Ishikawa (cell line): ENCODE measurements at regions not wholly inside any gene's neighbourhood (a gene's known extent, or its start where the extent isn't known, plus 50 kb on each side); places are given as distances from the start of the nearest gene placed in this dataset.

Experiments used
- CEBPB ChIP-seq: IDR thresholded peaks from 2 replicates; pipeline ENCODE4 v1.6.1; 2012
- CREB1 ChIP-seq: IDR thresholded peaks from 2 replicates; pipeline ENCODE4 v1.6.1; 2012; ENCODE audit warnings: low read depth
- EGR1 ChIP-seq: IDR thresholded peaks from 2 replicates; pipeline ENCODE4 v1.6.1; 2012
- EP300 ChIP-seq: IDR thresholded peaks from 2 replicates; pipeline ENCODE4 v1.6.1; 2012; ENCODE audit warnings: borderline replicate concordance
- FOXM1 ChIP-seq: IDR thresholded peaks from 2 replicates; pipeline ENCODE4 v1.6.1; 2012; ENCODE audit warnings: low read depth, borderline replicate concordance
- NFIC ChIP-seq: IDR thresholded peaks from 2 replicates; pipeline ENCODE4 v1.6.1; 2012
- RAD21 ChIP-seq: IDR thresholded peaks from 2 replicates; pipeline ENCODE4 v1.6.1; 2012; ENCODE audit warnings: low read depth
- TAF1 ChIP-seq: IDR thresholded peaks from 2 replicates; pipeline ENCODE4 v1.6.1; 2012; ENCODE audit warnings: low read depth, mild to moderate bottlenecking
- TCF12 ChIP-seq: IDR thresholded peaks from 2 replicates; pipeline ENCODE4 v1.6.1; 2012; ENCODE audit warnings: low read depth
- TEAD4 ChIP-seq: IDR thresholded peaks from 2 replicates; pipeline ENCODE4 v1.6.1; 2012
- YY1 ChIP-seq: IDR thresholded peaks from 2 replicates; pipeline ENCODE4 v1.6.1; 2012; ENCODE audit warnings: low read depth
- ZBTB7A ChIP-seq: IDR thresholded peaks from 2 replicates; pipeline ENCODE4 v1.6.1; 2012; ENCODE audit warnings: low read depth
- TF ChIP-seq, protein P1 (sequence below): IDR thresholded peaks from 2 replicates; pipeline ENCODE4 v1.6.1; 2012
- TF ChIP-seq, protein P2 (sequence below): IDR thresholded peaks from 2 replicates; pipeline ENCODE4 v1.6.1; 2012; ENCODE audit warnings: low read depth, mild to moderate bottlenecking
- TF ChIP-seq, protein P3 (sequence below): IDR thresholded peaks from 2 replicates; pipeline ENCODE4 v1.6.1; 2012

DNA sequence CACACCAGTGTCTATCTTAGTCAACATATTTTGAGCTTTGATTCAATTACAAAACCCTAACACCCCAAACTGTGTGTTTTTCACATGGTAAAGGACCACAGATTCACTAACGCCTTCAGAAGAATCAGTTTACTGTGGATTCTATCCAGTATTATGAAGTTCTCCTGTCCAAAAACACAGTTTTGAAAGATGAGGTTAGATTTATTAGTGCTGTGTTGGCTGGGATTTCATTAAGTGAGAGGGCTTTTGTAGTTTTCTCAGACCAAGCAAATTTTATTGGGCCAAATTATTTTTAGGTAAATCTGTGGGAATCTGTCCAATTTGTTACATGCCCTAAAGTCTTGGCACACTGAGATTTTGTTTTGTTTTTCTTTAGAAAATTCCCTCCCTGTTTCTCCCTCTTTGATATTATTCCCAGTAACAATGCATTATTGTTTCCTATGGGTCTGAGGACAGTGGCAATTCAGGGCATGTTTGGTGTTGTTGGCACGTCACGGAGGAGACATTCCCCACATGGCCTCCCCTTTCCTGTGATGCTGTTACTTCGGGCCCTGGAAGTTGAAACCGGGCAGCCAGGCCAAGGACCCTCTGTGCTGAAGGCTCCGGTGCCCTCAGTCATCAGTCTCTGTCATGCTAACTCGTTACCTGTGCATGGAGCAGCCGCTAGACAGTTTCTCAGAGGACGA, 87.5 kb upstream of the ALKAL2 start:
- no peak for TF ChIP-seq CREB1
- TF ChIP-seq TAF1, result no peak
- TF ChIP-seq, protein P1, sequence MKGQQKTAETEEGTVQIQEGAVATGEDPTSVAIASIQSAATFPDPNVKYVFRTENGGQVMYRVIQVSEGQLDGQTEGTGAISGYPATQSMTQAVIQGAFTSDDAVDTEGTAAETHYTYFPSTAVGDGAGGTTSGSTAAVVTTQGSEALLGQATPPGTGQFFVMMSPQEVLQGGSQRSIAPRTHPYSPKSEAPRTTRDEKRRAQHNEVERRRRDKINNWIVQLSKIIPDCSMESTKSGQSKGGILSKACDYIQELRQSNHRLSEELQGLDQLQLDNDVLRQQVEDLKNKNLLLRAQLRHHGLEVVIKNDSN, result no peak
- no peak for TF ChIP-seq TCF12
- no peak for TF ChIP-seq FOXM1
- no peak for TF ChIP-seq RAD21
- TF ChIP-seq TEAD4, result no peak
- TF ChIP-seq NFIC, result no peak
- TF ChIP-seq, protein P2, sequence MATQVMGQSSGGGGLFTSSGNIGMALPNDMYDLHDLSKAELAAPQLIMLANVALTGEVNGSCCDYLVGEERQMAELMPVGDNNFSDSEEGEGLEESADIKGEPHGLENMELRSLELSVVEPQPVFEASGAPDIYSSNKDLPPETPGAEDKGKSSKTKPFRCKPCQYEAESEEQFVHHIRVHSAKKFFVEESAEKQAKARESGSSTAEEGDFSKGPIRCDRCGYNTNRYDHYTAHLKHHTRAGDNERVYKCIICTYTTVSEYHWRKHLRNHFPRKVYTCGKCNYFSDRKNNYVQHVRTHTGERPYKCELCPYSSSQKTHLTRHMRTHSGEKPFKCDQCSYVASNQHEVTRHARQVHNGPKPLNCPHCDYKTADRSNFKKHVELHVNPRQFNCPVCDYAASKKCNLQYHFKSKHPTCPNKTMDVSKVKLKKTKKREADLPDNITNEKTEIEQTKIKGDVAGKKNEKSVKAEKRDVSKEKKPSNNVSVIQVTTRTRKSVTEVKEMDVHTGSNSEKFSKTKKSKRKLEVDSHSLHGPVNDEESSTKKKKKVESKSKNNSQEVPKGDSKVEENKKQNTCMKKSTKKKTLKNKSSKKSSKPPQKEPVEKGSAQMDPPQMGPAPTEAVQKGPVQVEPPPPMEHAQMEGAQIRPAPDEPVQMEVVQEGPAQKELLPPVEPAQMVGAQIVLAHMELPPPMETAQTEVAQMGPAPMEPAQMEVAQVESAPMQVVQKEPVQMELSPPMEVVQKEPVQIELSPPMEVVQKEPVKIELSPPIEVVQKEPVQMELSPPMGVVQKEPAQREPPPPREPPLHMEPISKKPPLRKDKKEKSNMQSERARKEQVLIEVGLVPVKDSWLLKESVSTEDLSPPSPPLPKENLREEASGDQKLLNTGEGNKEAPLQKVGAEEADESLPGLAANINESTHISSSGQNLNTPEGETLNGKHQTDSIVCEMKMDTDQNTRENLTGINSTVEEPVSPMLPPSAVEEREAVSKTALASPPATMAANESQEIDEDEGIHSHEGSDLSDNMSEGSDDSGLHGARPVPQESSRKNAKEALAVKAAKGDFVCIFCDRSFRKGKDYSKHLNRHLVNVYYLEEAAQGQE, result no peak
- TF ChIP-seq EP300, result no peak
- TF ChIP-seq EGR1, result no peak
- TF ChIP-seq, protein P3, sequence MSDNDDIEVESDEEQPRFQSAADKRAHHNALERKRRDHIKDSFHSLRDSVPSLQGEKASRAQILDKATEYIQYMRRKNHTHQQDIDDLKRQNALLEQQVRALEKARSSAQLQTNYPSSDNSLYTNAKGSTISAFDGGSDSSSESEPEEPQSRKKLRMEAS, result no peak
- no peak for TF ChIP-seq ZBTB7A

DNA sequence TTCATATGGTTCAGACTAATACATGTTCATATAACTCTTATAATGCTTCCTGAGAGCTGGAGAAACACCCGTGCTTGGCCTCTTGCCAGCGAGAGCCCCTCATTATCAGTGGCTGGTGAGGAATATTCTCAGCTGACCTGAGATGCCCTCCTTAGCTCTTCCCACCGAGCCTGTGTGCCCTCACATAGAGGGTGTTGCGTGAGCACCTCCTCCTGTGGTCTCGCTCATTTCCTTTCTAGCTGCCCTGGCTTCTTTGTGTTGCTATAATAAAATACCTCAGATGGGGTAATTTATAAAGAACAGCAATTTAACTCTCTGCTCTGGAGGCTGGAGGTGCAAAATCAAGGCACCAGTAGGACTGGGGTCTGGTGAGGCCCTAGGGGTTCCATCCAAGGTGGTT, 80.5 kb upstream of the ALKAL2 start:
- no peak for TF ChIP-seq CREB1
- TF ChIP-seq YY1, result no peak
- TF ChIP-seq CEBPB, result no peak
- TF ChIP-seq TCF12, result no peak
- TF ChIP-seq, protein P2, result no peak
- no peak for TF ChIP-seq NFIC
- TF ChIP-seq ZBTB7A, result no peak
- TF ChIP-seq FOXM1, result no peak
- TF ChIP-seq RAD21, result no peak
- no peak for TF ChIP-seq EGR1
- no peak for TF ChIP-seq EP300

DNA sequence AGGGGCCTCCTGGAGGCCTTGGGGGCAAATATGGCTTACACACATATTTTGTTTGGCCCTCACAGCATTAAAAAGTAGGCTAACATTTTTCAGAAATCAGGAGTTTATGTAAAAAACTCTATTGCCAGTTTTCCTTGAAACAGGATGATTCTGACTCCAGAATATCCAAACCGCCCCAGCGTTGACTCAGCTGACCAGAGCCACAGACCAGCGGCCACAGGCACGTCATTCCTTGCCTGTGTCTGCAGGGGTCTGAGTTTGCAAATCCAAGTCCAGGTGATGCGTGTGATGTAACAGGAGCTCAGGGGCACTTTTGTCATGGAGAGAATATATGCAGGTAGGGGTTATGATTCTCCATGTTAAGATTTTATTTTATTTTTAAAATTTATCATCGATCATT, 79.4 kb upstream of the ALKAL2 start:
- TF ChIP-seq FOXM1, result no peak
- TF ChIP-seq EP300, result no peak
- TF ChIP-seq CREB1, result no peak
- TF ChIP-seq, protein P3, result no peak
- TF ChIP-seq, protein P1, result no peak
- TF ChIP-seq, protein P2, result no peak

DNA sequence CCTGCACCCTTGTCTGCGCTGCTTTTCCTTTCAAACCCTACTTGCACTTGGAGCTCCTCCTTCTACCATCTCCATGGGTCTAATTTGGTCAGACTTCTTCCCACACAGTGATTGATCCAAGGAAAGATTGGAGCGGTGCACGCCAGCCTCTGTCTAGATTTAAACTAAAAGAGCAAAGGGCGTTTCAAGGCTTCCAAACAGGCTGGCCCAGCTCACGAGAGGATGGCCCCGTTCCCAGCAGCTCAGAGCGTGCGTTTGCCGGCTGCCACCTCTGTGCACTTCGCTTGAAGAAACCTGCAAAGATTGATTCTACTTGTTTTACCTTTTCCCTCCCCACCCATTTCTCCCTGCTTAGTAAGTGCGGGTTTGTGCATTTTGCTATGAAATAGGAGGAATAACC, 78.8 kb upstream of the ALKAL2 start:
- TF ChIP-seq TCF12 (no peak), TEAD4 (no peak)
- TF ChIP-seq, protein P3, result no peak
